Natural killer cell treated with Interleukin-12 subunit alpha and Interleukin-12 subunit beta and Interleukin-15 and Interleukin-18, amount 100 ng/mL, for 72 hours (primary cell): ENCODE measurements at regions not wholly inside any gene's neighbourhood (a gene's known extent, or its start where the extent isn't known, plus 50 kb on each side); places are given as distances from the start of the nearest gene placed in this dataset.

Experiments used
- ATAC-seq, 2 donors: fragments of 150-1000 bp; cut with Tn5 transposase in 1 of 2; sonication (Bioruptor Pico), chemical (Tn5 transposase) in 1 of 2; 2 replicates each; pipeline ENCODE4 v1.10.0; 2021
- DNase-seq: peaks from one replicate; pipeline ENCODE4 v3.0.0; 2022; ENCODE audit warnings: low spot score
- H3K27ac Mint-ChIP-seq, 2 donors: 1 replicate in 1 of 2; 2 replicates in 1 of 2; pipeline ENCODE4 v1.8.0; 2022; ENCODE audit warnings: mixed read lengths in 2 of 2, mild to moderate bottlenecking in 1 of 2, moderate library complexity in 1 of 2
- H3K27me3 Mint-ChIP-seq, 2 donors: 1 replicate in 1 of 2; 2 replicates in 1 of 2; pipeline ENCODE4 v1.8.0; 2022; ENCODE audit warnings: mixed read lengths in 2 of 2
- H3K36me3 Mint-ChIP-seq: one replicate; pipeline ENCODE4 v1.8.0; 2022; ENCODE audit warnings: mixed read lengths
- H3K4me1 Mint-ChIP-seq, 2 donors: 1 replicate in 1 of 2; 2 replicates in 1 of 2; pipeline ENCODE4 v1.8.0; 2022; ENCODE audit warnings: low read depth in 2 of 2, mixed read lengths in 2 of 2, mild to moderate bottlenecking in 1 of 2
- H3K4me3 Mint-ChIP-seq: one replicate; pipeline ENCODE4 v1.8.0; 2022; ENCODE audit warnings: mixed read lengths
- H3K9me3 Mint-ChIP-seq: 2 replicates; pipeline ENCODE4 v1.8.0; 2022; ENCODE audit warnings: mixed read lengths

DNA sequence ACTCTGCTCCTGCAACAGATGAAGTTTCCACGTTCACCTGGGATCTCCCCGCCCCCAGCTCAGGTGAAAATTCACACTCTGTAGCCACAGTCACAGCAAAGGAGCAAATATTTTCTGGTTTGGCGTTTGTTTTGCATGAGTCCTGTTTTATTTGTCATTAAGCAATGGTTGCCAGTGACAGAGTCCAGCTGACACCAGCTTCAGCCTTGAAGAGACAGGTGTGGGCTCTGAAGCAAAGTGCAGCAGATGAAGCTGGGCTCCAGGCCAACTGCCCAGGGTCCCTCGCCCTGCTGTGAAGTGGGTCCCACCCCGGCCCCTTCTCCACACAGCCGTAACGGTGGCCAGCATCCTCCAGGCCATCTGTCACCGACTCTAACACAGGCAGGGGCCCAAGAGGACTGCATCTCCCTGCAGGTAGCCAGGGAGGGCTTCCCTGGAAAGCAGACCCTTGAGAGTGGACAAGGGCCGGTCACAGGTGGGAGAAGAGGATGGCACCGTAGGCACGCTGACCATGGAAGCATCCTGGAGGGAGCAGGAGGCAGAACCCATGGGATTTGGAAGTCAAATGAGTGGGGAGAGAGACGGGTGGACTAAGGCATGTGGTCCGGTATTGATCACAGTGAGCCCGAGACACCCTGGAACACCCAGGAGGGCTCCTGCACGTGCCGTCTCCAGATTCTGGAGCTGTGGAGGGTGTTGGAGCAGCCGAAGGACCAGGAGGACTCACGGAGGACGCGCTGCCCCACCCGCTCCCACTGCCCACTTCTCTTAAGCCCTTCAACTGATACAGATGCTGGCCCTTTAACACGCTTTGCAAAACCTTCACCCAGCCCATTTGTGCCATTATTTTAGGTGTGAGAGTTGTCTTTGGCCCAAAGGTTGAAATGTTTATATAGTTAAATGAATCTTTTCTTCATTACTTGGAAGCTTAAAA, 294.5 kb downstream of the BRD1 start:
- no peak for ATAC-seq
- DNase-seq, result no peak
- H3K27ac Mint-ChIP-seq, result no peak overlapping the region
- H3K9me3 Mint-ChIP-seq, result no peaks in the 10 kb centered on the region
- no peaks in the 10 kb centered on the region for H3K36me3 Mint-ChIP-seq
- no peak overlapping the region for H3K4me3 Mint-ChIP-seq
- no peaks in the 10 kb centered on the region for H3K27me3 Mint-ChIP-seq
- H3K4me1 Mint-ChIP-seq, result no peaks in the 10 kb centered on the region

- DNase-seq, result no peak
- no peaks in the 10 kb centered on the region for H3K27me3 Mint-ChIP-seq
- ATAC-seq, result no peak
- H3K4me1 Mint-ChIP-seq, result peaks cover 12 to 13% of the 10 kb centered on the region in 2 donors
- H3K36me3 Mint-ChIP-seq, result no peaks in the 10 kb centered on the region
- no peak overlapping the region for H3K4me3 Mint-ChIP-seq
- no peaks in the 10 kb centered on the region for H3K9me3 Mint-ChIP-seq
- no peak overlapping the region for H3K27ac Mint-ChIP-seq
These were observed 296.3 kb downstream of the BRD1 start for GRCh38 chr22:49531368-49531791.

DNA sequence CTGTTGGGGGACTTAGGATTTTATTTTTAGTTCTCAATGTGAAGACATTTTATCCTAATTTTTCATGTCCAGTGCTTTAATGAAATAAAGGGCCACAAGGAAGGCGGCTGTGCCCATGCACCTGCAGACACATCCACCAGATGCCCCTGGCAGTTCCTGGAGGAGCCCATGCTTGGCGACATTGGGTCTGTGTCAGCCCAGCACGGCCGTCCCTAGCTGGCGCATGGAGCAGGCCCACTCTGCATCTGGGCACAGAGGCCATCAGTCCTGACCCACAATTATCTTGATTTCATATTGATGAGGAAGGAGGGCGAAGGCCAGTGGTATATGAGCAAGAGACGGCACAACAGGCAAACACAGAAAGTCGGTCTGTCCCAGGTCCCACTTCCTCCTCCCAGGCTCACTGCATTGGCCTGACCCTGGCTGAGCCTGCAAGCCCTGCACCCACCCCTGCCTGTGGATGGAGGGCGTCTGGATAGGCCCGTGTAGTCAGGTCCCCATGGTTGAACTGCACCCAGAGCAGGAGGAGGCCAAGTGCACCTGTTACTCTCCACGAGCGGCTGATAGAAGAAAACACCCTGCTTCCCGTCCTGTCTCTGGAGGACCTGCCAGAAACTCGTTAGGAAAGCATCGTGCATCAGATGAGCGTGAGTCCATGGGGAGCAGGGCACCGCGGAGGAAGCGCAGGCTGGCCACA, 296.9 kb downstream of the BRD1 start:
- Mint-ChIP-seq H3K36me3 (no peaks in the 10 kb centered on the region), H3K4me1 (peaks cover 12 to 13% of the 10 kb centered on the region in 2 donors), H3K27me3 (no peaks in the 10 kb centered on the region)

DNA sequence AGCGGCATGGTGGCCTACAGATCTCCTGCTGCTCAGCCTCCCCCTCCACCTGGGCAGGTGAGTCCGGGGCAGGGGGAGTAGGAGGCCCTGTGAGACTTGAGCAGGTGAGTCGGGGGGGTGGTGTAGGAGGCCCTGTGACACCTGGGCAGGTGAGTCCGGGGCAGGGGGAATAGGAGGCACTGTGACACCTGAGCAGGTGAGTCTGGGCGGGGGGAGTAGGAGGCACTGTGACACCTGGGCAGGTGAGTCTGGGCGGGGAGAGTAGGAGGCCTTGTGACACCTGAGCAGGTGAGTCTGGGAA, 299.3 kb downstream of the BRD1 start:
- Mint-ChIP-seq H3K36me3 (no peaks in the 10 kb centered on the region), H3K4me1 (peaks cover 16 to 18% of the 10 kb centered on the region in 2 donors), H3K9me3 (no peaks in the 10 kb centered on the region), H3K4me3 (no peak overlapping the region), H3K27ac (no peak overlapping the region), H3K27me3 (no peaks in the 10 kb centered on the region)
- DNase-seq, result no peak
- ATAC-seq, result no peak

More for the DNA sequence above, 296.9 kb downstream of the BRD1 start:
- ATAC-seq (peak in 1 of 2 donors; percentile 33), DNase-seq (no peak)
- Mint-ChIP-seq H3K4me3 (no peak overlapping the region), H3K9me3 (no peaks in the 10 kb centered on the region), H3K27ac (no peak overlapping the region)

GRCh38 chr22:49527611-49528419, 299.9 kb downstream of the BRD1 start:
- no peaks in the 10 kb centered on the region for H3K9me3 Mint-ChIP-seq
- ATAC-seq (no peak), DNase-seq (no peak)
- H3K27me3 Mint-ChIP-seq, result no peaks in the 10 kb centered on the region
- peaks cover 16 to 18% of the 10 kb centered on the region in 2 donors for H3K4me1 Mint-ChIP-seq
- no peak overlapping the region for H3K27ac Mint-ChIP-seq
- H3K36me3 Mint-ChIP-seq, result no peaks in the 10 kb centered on the region
- no peak overlapping the region for H3K4me3 Mint-ChIP-seq

- H3K27me3 Mint-ChIP-seq, result no peaks in the 10 kb centered on the region
- no peak overlapping the region for H3K4me3 Mint-ChIP-seq
- no peak overlapping the region for H3K27ac Mint-ChIP-seq
- DNase-seq (no peak), ATAC-seq (no peak)
- H3K36me3 Mint-ChIP-seq, result no peaks in the 10 kb centered on the region
- no peaks in the 10 kb centered on the region for H3K9me3 Mint-ChIP-seq
- H3K4me1 Mint-ChIP-seq, result peaks cover 18 to 19% of the 10 kb centered on the region in 2 donors
These were observed 301.7 kb downstream of the BRD1 start for GRCh38 chr22:49525801-49526535.

DNA sequence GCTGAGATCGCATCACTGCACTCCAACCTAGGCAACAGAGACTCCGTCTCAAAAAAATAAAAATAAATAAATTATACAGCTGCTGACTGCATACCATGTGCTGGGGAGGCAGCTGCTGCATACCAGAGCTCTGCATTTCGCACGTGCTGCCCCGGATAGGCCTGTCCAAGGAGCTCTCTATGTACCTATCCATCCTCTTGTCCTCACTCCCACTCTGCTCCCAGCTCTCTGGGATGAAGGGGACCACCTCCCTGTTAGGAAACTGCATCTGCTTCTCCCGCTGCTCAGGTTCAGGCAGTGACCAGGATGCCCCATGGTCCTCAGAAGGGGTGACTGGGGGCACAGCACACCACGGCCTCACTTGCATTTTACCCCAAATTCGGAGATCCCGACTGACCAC, 302.3 kb downstream of the BRD1 start:
- ATAC-seq (no peak), DNase-seq (no peak)
- H3K27me3 Mint-ChIP-seq, result no peaks in the 10 kb centered on the region
- H3K36me3 Mint-ChIP-seq, result no peaks in the 10 kb centered on the region
- no peak overlapping the region for H3K27ac Mint-ChIP-seq
- peaks cover 18 to 19% of the 10 kb centered on the region in 2 donors for H3K4me1 Mint-ChIP-seq
- H3K9me3 Mint-ChIP-seq, result no peaks in the 10 kb centered on the region
- no peak overlapping the region for H3K4me3 Mint-ChIP-seq

DNA sequence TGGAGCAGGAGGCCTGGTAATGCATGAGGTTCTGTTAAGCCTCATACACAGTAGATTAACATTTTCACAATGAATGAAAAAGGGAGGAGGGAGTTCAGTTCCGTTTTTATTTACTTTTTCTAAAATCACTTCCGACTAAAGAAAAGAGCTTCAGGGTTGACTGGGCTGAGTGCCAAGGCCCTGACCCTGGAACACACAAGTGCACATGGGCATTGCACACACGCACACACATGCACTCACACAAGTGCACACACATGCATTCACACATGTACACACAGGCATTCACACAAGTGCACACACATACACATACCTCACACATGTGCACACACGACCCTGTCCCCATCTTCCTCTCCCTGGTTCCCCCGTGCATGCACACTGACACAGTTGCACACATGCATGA, 303.3 kb downstream of the BRD1 start:
- Mint-ChIP-seq H3K27me3 (no peaks in the 10 kb centered on the region), H3K36me3 (no peaks in the 10 kb centered on the region)

GRCh38 chr22:49523374-49524008, 304.2 kb downstream of the BRD1 start:
- ATAC-seq (no peak), DNase-seq (no peak)
- H3K9me3 Mint-ChIP-seq, result no peaks in the 10 kb centered on the region
- no peak overlapping the region for H3K4me3 Mint-ChIP-seq
- no peaks in the 10 kb centered on the region for H3K27me3 Mint-ChIP-seq
- H3K27ac Mint-ChIP-seq, result no peak overlapping the region
- no peaks in the 10 kb centered on the region for H3K36me3 Mint-ChIP-seq
- peaks cover 18 to 19% of the 10 kb centered on the region in 2 donors for H3K4me1 Mint-ChIP-seq

More for the DNA sequence above, 303.3 kb downstream of the BRD1 start:
- Mint-ChIP-seq H3K4me3 (no peak overlapping the region), H3K27ac (no peak overlapping the region), H3K4me1 (peaks cover 18 to 19% of the 10 kb centered on the region in 2 donors), H3K9me3 (no peaks in the 10 kb centered on the region)
- no peak for DNase-seq
- no peak for ATAC-seq

- Mint-ChIP-seq H3K27me3 (no peaks in the 10 kb centered on the region), H3K4me3 (no peak overlapping the region), H3K9me3 (no peaks in the 10 kb centered on the region), H3K36me3 (no peaks in the 10 kb centered on the region), H3K4me1 (peaks cover 16 to 17% of the 10 kb centered on the region in 2 donors), H3K27ac (no peak overlapping the region)
- ATAC-seq (no peak), DNase-seq (no peak)
These were observed 304.9 kb downstream of the BRD1 start for GRCh38 chr22:49522582-49523373.

GRCh38 chr22:49521787-49522224, 305.9 kb downstream of the BRD1 start:
- no peak for ATAC-seq
- H3K27me3 Mint-ChIP-seq, result no peaks in the 10 kb centered on the region
- no peaks in the 10 kb centered on the region for H3K36me3 Mint-ChIP-seq
- H3K4me3 Mint-ChIP-seq, result no peak overlapping the region
- H3K27ac Mint-ChIP-seq, result no peak overlapping the region
- DNase-seq, result no peak
- H3K4me1 Mint-ChIP-seq, result peaks cover 7% of the 10 kb centered on the region in 2 donors
- H3K9me3 Mint-ChIP-seq, result no peaks in the 10 kb centered on the region

- Mint-ChIP-seq H3K36me3 (no peaks in the 10 kb centered on the region), H3K27me3 (no peaks in the 10 kb centered on the region), H3K9me3 (no peaks in the 10 kb centered on the region), H3K4me3 (no peak overlapping the region), H3K27ac (no peak overlapping the region), H3K4me1 (peaks cover 3 to 5% of the 10 kb centered on the region in 2 donors)
- no peak for DNase-seq
- ATAC-seq, result no peak
These were observed 308.4 kb downstream of the BRD1 start for GRCh38 chr22:49519117-49519737.
